ENCODE measurements at regions not wholly inside any gene's neighbourhood (a gene's known extent, or its start where the extent isn't known, plus 50 kb on each side); places are given as distances from the start of the nearest gene placed in this dataset.

DNA sequence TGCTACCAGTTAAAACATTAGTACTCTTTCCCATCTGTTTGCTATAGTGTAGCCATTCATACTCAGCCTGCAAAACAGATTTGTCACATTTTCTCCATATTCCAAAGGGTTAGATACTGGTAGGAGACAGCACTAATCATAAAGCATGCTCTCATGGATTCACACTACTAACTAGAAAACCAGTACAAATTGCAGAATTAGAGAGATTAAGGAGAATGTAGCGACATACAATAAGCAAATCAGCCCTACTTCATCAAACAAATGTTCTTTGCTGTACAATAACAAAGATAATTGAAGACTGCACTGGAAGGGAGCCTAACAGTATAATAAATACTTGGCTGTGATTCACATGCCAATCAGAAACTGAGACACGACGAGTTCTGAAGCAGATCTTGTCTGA, 368.0 kb upstream of the PRMT6 start:
- TF ChIP-seq, protein P1, sequence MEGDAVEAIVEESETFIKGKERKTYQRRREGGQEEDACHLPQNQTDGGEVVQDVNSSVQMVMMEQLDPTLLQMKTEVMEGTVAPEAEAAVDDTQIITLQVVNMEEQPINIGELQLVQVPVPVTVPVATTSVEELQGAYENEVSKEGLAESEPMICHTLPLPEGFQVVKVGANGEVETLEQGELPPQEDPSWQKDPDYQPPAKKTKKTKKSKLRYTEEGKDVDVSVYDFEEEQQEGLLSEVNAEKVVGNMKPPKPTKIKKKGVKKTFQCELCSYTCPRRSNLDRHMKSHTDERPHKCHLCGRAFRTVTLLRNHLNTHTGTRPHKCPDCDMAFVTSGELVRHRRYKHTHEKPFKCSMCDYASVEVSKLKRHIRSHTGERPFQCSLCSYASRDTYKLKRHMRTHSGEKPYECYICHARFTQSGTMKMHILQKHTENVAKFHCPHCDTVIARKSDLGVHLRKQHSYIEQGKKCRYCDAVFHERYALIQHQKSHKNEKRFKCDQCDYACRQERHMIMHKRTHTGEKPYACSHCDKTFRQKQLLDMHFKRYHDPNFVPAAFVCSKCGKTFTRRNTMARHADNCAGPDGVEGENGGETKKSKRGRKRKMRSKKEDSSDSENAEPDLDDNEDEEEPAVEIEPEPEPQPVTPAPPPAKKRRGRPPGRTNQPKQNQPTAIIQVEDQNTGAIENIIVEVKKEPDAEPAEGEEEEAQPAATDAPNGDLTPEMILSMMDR (IDR thresholded peaks at IDR 0.05): no peak
- TF ChIP-seq POLR2A (IDR thresholded peaks at IDR 0.05): no peak
- 37 to 42% methylated on average over 3 of the region's 3 CpGs for WGBS, 2 donors
- Histone ChIP-seq H3K4me3 (no peak overlapping the region), H3K36me3 (ENCODE audit: low read depth, missing control alignments) (no peaks in the 10 kb centered on the region), H3K4me1 (no peaks in the 10 kb centered on the region), H3K27ac (no peak overlapping the region), H3K27me3 (no peaks in the 10 kb centered on the region), H3K9me3 (no peaks in the 10 kb centered on the region)
- no peak for DNase-seq
- intact Hi-C loops (cut with DNase I; ENCODE audit: low total_unique reads): no loop called here

DNA sequence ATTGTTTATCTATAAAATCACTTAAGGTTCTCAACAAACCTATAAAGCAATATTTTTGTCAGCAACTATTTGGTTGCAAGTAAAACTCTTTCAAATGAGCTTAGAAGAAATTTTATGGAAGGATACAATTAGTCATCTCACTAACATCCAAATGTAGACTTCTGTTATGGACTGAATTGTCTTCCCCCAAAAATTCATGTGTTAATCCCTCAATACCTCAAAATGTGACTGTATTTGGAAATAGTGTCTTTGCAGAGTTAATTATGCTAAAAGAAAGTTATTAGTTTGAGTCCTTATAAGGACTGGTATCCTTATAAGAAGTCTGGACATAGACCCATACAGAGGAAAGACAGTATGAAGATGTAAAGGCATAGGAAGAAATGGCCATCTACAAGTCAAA, 357.8 kb upstream of the PRMT6 start:
- DNase-seq: no peak

DNA sequence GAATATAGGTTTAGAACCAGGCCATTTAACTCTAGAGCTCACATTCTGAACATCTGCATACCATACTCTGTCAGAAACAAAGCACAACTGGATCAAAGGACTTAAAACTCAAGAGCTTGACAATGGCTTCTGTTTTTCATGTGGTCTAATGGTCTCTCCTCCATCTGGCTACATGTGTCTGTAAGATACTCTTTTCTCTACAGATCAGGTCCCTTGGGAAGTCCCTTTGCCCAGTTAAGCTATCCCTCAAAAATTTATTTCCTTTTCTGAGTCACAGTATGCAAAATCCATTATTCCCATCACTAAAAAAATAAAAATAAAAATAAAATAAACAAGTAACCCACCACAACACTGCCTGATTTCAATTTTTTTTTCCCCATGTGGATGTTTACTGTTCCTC, 357.0 kb upstream of the PRMT6 start:
- Histone ChIP-seq H3K9me3 (no peaks in the 10 kb centered on the region), H3K36me3 (ENCODE audit: low read depth, missing control alignments) (no peaks in the 10 kb centered on the region), H3K4me1 (no peaks in the 10 kb centered on the region), H3K27ac (no peak overlapping the region), H3K4me3 (no peak overlapping the region), H3K27me3 (no peaks in the 10 kb centered on the region)
- intact Hi-C loops (cut with DNase I; ENCODE audit: low total_unique reads): no loop called here
- TF ChIP-seq, protein P1 (IDR thresholded peaks at IDR 0.05): no peak
- TF ChIP-seq POLR2A (IDR thresholded peaks at IDR 0.05): no peak
- no peak for DNase-seq

More for the DNA sequence above, 357.8 kb upstream of the PRMT6 start:
- intact Hi-C loops (cut with DNase I; ENCODE audit: low total_unique reads): no loop called here
- no peaks in the 10 kb centered on the region for H3K9me3 ChIP-seq
- H3K36me3 ChIP-seq (ENCODE audit: low read depth, missing control alignments): no peaks in the 10 kb centered on the region
- no peaks in the 10 kb centered on the region for H3K4me1 ChIP-seq
- no peak overlapping the region for H3K4me3 ChIP-seq
- no peaks in the 10 kb centered on the region for H3K27me3 ChIP-seq
- no peak for TF ChIP-seq POLR2A (IDR thresholded peaks at IDR 0.05)
- TF ChIP-seq, protein P1 (IDR thresholded peaks at IDR 0.05): no peak
- H3K27ac ChIP-seq: no peak overlapping the region

DNA sequence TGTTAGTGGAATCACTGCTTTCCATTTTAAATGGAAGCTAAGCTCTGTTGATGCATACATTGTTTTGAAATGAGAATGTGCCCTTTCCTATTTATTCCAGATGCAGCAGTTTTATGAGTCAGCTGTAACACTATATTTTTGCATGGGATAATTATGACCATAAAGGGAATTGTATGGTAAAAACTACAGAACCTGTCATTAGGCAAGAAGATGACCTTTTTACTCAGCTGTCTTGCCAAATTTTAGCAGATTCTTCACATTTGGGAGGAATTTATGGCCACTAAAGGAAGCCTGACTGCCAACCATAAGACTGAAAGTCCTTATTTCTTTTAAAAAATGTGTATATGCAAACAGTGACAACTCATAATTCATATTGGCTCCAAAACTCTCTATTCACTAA, 356.3 kb upstream of the PRMT6 start:
- Histone ChIP-seq H3K9me3 (no peaks in the 10 kb centered on the region), H3K4me3 (no peak overlapping the region), H3K36me3 (ENCODE audit: low read depth, missing control alignments) (no peaks in the 10 kb centered on the region), H3K27ac (no peak overlapping the region), H3K27me3 (no peaks in the 10 kb centered on the region), H3K4me1 (no peaks in the 10 kb centered on the region)
- TF ChIP-seq, protein P1 (IDR thresholded peaks at IDR 0.05): no peak
- DNase-seq: no peak
- intact Hi-C loops (cut with DNase I; ENCODE audit: low total_unique reads): no loop called here

DNA sequence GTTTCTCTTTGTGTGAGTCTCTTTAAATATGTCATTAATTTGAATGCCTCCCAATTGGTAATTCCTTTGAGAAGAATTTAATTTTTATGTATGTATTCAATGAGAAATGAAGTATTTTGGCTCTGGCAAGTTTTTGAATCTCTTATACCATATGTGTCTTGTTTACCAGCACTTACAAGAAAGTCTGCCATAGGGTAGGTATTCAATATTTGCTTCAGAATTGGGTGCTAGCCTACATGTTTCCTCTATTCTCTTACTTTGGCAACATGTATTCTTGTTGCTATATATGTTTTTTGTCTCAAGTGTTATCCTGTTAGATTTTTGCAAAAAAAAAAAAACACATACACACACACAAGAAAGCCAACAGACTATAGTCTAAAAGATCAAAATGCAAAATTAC, 350.5 kb upstream of the PRMT6 start:
- Histone ChIP-seq H3K36me3 (ENCODE audit: low read depth, missing control alignments) (no peaks in the 10 kb centered on the region), H3K4me3 (no peak overlapping the region), H3K9me3 (no peaks in the 10 kb centered on the region), H3K27me3 (no peaks in the 10 kb centered on the region), H3K4me1 (no peaks in the 10 kb centered on the region), H3K27ac (no peak overlapping the region)
- TF ChIP-seq, protein P1 (IDR thresholded peaks at IDR 0.05): no peak
- no peak for TF ChIP-seq POLR2A (IDR thresholded peaks at IDR 0.05)
- intact Hi-C loops (cut with DNase I; ENCODE audit: low total_unique reads): no loop called here
- no peak for DNase-seq

All from testis (tissue), 2 donors.